Cardiac fibroblast (primary cell): ENCODE measurements at regions not wholly inside any gene's neighbourhood (a gene's known extent, or its start where the extent isn't known, plus 50 kb on each side); places are given as distances from the start of the nearest gene placed in this dataset.

Source experiments
- DNase-seq, 2 donors: peaks; one replicate each; pipeline versions ENCODE4 v3.0.0 to v3.0.0-alpha.2; 2010; ENCODE audit warnings: low read depth in 2 of 2
- H3K4me3 ChIP-seq, 2 donors: replicated peaks in 1 of 2; 1 replicate in 1 of 2; 2 replicates in 1 of 2; pipeline ENCODE4 v1.5.1; 2011; ENCODE audit warnings: low read depth in 2 of 2, low read length in 2 of 2, mild to moderate bottlenecking in 2 of 2, moderate library complexity in 1 of 2
- CTCF ChIP-seq: IDR thresholded peaks from one replicate; pipeline ENCODE4 v1.5.1; 2011; ENCODE audit warnings: low read depth, mild to moderate bottlenecking, low read length, inconsistent platforms

GRCh38 chr4:153962311-153963039, 173.6 kb upstream of the SFRP2 start:
- no peak for DNase-seq
- no peak overlapping the region for H3K4me3 ChIP-seq
- no peak for TF ChIP-seq CTCF

GRCh38 chr4:153955327-153955726, 166.4 kb upstream of the SFRP2 start:
- no peak for TF ChIP-seq CTCF
- no peak overlapping the region for H3K4me3 ChIP-seq
- no peak for DNase-seq

- H3K4me3 ChIP-seq = no peak overlapping the region
- DNase-seq = no peak
- no peak for TF ChIP-seq CTCF
Measured at GRCh38 chr4:153954654-153955053, 165.8 kb upstream of the SFRP2 start.

GRCh38 chr4:153950100-153950979, 161.5 kb upstream of the SFRP2 start:
- H3K4me3 ChIP-seq = no peak overlapping the region
- no peak for DNase-seq
- no peak for TF ChIP-seq CTCF

- no peak overlapping the region for H3K4me3 ChIP-seq
- DNase-seq = no peak
- TF ChIP-seq CTCF = no peak
Measured at GRCh38 chr4:153948041-153948440, 159.2 kb upstream of the SFRP2 start.

GRCh38 chr4:153947124-153947523, 158.2 kb upstream of the SFRP2 start:
- DNase-seq = no peak
- no peak for TF ChIP-seq CTCF
- H3K4me3 ChIP-seq = no peak overlapping the region
